Smooth muscle cell (in vitro differentiated cells): ENCODE measurements at regions not wholly inside any gene's neighbourhood (a gene's known extent, or its start where the extent isn't known, plus 50 kb on each side); places are given as distances from the start of the nearest gene placed in this dataset.

ENCODE experiments used
- DNase-seq: peaks from one replicate; lab custom pipeline; 2025; ENCODE audit not compliant: unreplicated experiment; lab: John Stamatoyannopoulos, UW
- H2AFZ ChIP-seq: fragments of 200-600 bp; sonication (generic); 2 replicates; pipeline ENCODE4 v1.6.0; 2016; ENCODE audit warnings: antibody characterized with exemption, low read depth, mild to moderate bottlenecking
- H3F3A ChIP-seq: fragments of 200-600 bp; sonication (generic); 2 replicates; pipeline ENCODE4 v1.6.0; 2017; ENCODE audit warnings: antibody characterized with exemption, low read depth
- H3K27ac ChIP-seq: fragments of 200-600 bp; sonication (generic); 2 replicates; pipeline ENCODE4 v1.5.1; 2016; ENCODE audit warnings: low read depth, mild to moderate bottlenecking
- H3K27me3 ChIP-seq: fragments of 200-600 bp; sonication (generic); 2 replicates; pipeline ENCODE4 v1.6.1; 2016; ENCODE audit warnings: low read depth, mild to moderate bottlenecking
- H3K36me3 ChIP-seq: fragments of 200-600 bp; sonication (generic); 2 replicates; pipeline ENCODE4 v1.5.1; 2016; ENCODE audit warnings: low read depth
- H3K4me1 ChIP-seq: fragments of 200-600 bp; sonication (generic); 2 replicates; pipeline ENCODE4 v1.5.1; 2016; ENCODE audit warnings: low read depth
- H3K4me2 ChIP-seq: fragments of 200-600 bp; sonication (generic); 2 replicates; pipeline ENCODE4 v1.6.0; 2016; ENCODE audit warnings: mild to moderate bottlenecking
- H3K4me3 ChIP-seq: fragments of 200-600 bp; sonication (generic); 2 replicates; pipeline ENCODE4 v1.5.1; 2016; ENCODE audit warnings: mild to moderate bottlenecking
- H3K79me2 ChIP-seq: fragments of 200-600 bp; sonication (generic); 2 replicates; pipeline ENCODE4 v1.6.0; 2016; ENCODE audit warnings: low read depth, mild to moderate bottlenecking
- H3K9ac ChIP-seq: fragments of 200-600 bp; sonication (generic); 2 replicates; pipeline ENCODE4 v1.6.0; 2016; ENCODE audit warnings: low read depth
- H3K9me3 ChIP-seq: fragments of 200-600 bp; sonication (generic); replicated peaks from 2 replicates; pipeline ENCODE4 v1.5.1; 2016; ENCODE audit warnings: low read depth
- H4K20me1 ChIP-seq: fragments of 200-600 bp; sonication (generic); 2 replicates; pipeline ENCODE4 v1.6.0; 2016; ENCODE audit warnings: low read depth
- WGBS: methylation state at CpG from one replicate; pipeline ENCODE4 v1.1.7; 2016; ENCODE audit warnings: low lambda C conversion rate; 5-methylcytosine and 5-hydroxymethylcytosine counted together
- TF ChIP-seq, protein P1 (sequence below): fragments of 200-600 bp; sonication (generic); IDR thresholded peaks from 2 replicates; pipeline ENCODE4 v1.5.1; 2017; ENCODE audit warnings: borderline replicate concordance, mild to moderate bottlenecking, antibody characterized with exemption; ENCODE audit not compliant: insufficient read depth, poor library complexity, severe bottlenecking

DNA sequence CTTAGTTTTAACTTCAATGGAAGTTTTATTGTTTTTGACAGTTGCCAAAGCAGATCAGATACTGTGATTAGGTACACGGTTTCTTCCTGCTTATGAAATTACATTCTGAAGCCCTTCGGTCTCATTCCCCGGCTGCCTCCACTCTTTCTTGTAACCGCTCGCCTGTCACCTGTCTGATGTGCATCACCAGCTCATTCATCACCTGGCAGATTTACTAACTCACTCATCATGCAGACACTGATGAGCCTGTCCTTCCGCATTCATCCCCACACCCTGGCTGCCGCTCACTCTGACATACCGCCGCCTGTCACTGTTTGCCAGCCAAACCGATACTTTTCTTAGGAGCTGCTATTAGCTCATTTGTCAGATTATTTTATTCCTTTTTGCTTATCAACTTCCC lies 82.8 kb upstream of the NSMCE3 start:
- H3K36me3 ChIP-seq: no peaks in the 10 kb centered on the region
- H3K9ac ChIP-seq: no peak overlapping the region
- no peaks in the 10 kb centered on the region for H3F3A ChIP-seq
- no peak overlapping the region for H2AFZ ChIP-seq
- DNase-seq: no peak
- H3K4me2 ChIP-seq: no peak overlapping the region
- TF ChIP-seq, protein P1, sequence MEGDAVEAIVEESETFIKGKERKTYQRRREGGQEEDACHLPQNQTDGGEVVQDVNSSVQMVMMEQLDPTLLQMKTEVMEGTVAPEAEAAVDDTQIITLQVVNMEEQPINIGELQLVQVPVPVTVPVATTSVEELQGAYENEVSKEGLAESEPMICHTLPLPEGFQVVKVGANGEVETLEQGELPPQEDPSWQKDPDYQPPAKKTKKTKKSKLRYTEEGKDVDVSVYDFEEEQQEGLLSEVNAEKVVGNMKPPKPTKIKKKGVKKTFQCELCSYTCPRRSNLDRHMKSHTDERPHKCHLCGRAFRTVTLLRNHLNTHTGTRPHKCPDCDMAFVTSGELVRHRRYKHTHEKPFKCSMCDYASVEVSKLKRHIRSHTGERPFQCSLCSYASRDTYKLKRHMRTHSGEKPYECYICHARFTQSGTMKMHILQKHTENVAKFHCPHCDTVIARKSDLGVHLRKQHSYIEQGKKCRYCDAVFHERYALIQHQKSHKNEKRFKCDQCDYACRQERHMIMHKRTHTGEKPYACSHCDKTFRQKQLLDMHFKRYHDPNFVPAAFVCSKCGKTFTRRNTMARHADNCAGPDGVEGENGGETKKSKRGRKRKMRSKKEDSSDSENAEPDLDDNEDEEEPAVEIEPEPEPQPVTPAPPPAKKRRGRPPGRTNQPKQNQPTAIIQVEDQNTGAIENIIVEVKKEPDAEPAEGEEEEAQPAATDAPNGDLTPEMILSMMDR: no peak
- 78% methylated on average over 10 of the region's 10 CpGs for WGBS
- no peaks in the 10 kb centered on the region for H3K79me2 ChIP-seq
- H3K4me3 ChIP-seq: no peak overlapping the region
- no peak overlapping the region for H3K27ac ChIP-seq
- no peaks in the 10 kb centered on the region for H4K20me1 ChIP-seq
- H3K27me3 ChIP-seq: no peaks in the 10 kb centered on the region
- no peaks in the 10 kb centered on the region for H3K4me1 ChIP-seq
- no peaks in the 10 kb centered on the region for H3K9me3 ChIP-seq

- 98% methylated on average over 2 of the region's 2 CpGs for WGBS
- Histone ChIP-seq H2AFZ (no peak overlapping the region), H3F3A (no peaks in the 10 kb centered on the region), H4K20me1 (no peaks in the 10 kb centered on the region), H3K79me2 (no peaks in the 10 kb centered on the region), H3K4me2 (no peak overlapping the region), H3K27ac (no peak overlapping the region), H3K4me3 (no peak overlapping the region), H3K9ac (no peak overlapping the region), H3K4me1 (peaks cover 8% of the 10 kb centered on the region), H3K27me3 (no peaks in the 10 kb centered on the region), H3K9me3 (no peaks in the 10 kb centered on the region), H3K36me3 (no peaks in the 10 kb centered on the region)
- no peak for DNase-seq
- TF ChIP-seq, protein P1: no peak
Measured at GRCh38 chr15:29349196-29349595, 79.6 kb upstream of the NSMCE3 start.

DNA sequence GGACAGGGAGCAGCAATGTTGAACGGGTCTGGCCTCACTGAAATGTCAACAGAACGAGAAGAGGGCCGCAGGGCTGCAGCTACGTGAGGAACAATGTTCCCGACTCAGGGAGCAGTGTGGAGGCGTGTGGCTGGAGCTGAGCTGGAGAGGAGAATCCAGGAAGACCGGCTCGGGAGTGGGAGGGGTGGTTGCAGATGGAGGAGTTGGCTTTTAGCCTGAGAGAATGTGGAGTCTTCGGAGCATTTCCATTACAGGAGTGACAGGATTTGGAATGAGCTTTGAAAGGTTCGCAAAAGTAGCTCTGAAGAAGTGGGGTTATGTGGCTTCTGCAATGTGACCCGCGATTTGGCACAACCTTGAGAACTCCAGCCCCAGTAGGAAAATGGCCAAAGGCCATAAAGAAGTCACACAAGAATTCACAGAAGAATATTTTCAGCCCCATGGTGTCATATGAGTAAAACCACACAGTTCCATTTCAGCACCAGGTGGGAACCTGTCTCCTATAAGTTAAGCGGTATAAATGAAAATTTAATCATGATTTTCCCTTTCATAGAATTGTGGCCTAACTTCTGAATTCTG lies 78.8 kb upstream of the NSMCE3 start:
- 56% methylated on average over 13 of the region's 13 CpGs for WGBS
- no peak overlapping the region for H3K27ac ChIP-seq
- no peaks in the 10 kb centered on the region for H4K20me1 ChIP-seq
- no peaks in the 10 kb centered on the region for H3K9me3 ChIP-seq
- no peaks in the 10 kb centered on the region for H3K36me3 ChIP-seq
- H3K4me3 ChIP-seq: no peak overlapping the region
- no peak overlapping the region for H3K4me2 ChIP-seq
- DNase-seq: no peak
- H3K4me1 ChIP-seq: peaks cover 13% of the 10 kb centered on the region
- no peaks in the 10 kb centered on the region for H3K79me2 ChIP-seq
- H2AFZ ChIP-seq: no peak overlapping the region
- no peak overlapping the region for H3K9ac ChIP-seq
- TF ChIP-seq, protein P1: no peak
- no peaks in the 10 kb centered on the region for H3F3A ChIP-seq
- H3K27me3 ChIP-seq: no peaks in the 10 kb centered on the region

GRCh38 chr15:29346998-29347397 lies 77.4 kb upstream of the NSMCE3 start:
- Histone ChIP-seq H3K4me2 (no peak overlapping the region), H3K9me3 (no peaks in the 10 kb centered on the region), H3K79me2 (no peaks in the 10 kb centered on the region), H3K4me3 (no peak overlapping the region), H3K27ac (no peak overlapping the region), H3K27me3 (no peaks in the 10 kb centered on the region), H3K4me1 (peaks cover 17% of the 10 kb centered on the region), H2AFZ (no peak overlapping the region), H3K36me3 (no peaks in the 10 kb centered on the region), H4K20me1 (no peaks in the 10 kb centered on the region), H3F3A (no peaks in the 10 kb centered on the region), H3K9ac (no peak overlapping the region)
- no peak for DNase-seq
- TF ChIP-seq, protein P1: no peak
- 89% methylated on average over 3 of the region's 3 CpGs for WGBS
